Type B pancreatic cell (in vitro differentiated cells): ENCODE measurements at regions not wholly inside any gene's neighbourhood (a gene's known extent, or its start where the extent isn't known, plus 50 kb on each side); places are given as distances from the start of the nearest gene placed in this dataset.
A peak's percentile ranks its signal among the peaks of the same experiment; 100 is the strongest.

Experiments
- DNase-seq: peaks from one replicate; pipeline ENCODE4 v3.0.0; 2021; ENCODE audit warnings: mixed read lengths; ENCODE audit not compliant: unreplicated experiment; ENCODE audit errors: extremely low spot score
- H3K27ac Mint-ChIP-seq: 2 replicates; pipeline ENCODE4 v1.8.0; 2021; ENCODE audit warnings: mild to moderate bottlenecking, mixed read lengths
- H3K27me3 Mint-ChIP-seq: 2 replicates; pipeline ENCODE4 v1.8.0; 2021; ENCODE audit warnings: mixed read lengths
- H3K36me3 Mint-ChIP-seq: 2 replicates; pipeline ENCODE4 v1.8.0; 2021; ENCODE audit warnings: mixed read lengths
- H3K4me1 Mint-ChIP-seq: one replicate; pipeline ENCODE4 v1.8.0; 2021; ENCODE audit warnings: mixed read lengths; ENCODE audit not compliant: unreplicated experiment
- H3K4me3 Mint-ChIP-seq: 2 replicates; pipeline ENCODE4 v1.8.0; 2021; ENCODE audit warnings: mild to moderate bottlenecking, mixed read lengths
- H3K9me3 Mint-ChIP-seq: 2 replicates; pipeline ENCODE4 v1.8.0; 2021; ENCODE audit warnings: mixed read lengths
- CTCF ChIP-seq: fragments of 200-600 bp; sonication (generic); conservative IDR thresholded peaks from 2 replicates; pipeline ENCODE4 v1.5.0; 2021; ENCODE audit warnings: antibody characterized with exemption, mild to moderate bottlenecking

- Mint-ChIP-seq H3K9me3 (peaks cover 3% of the 10 kb centered on the region), H3K36me3 (peaks cover 2% of the 10 kb centered on the region), H3K4me1 (no peaks in the 10 kb centered on the region), H3K27ac (no peak overlapping the region), H3K4me3 (no peak overlapping the region), H3K27me3 (no peaks in the 10 kb centered on the region)
- peak; percentile 35 for TF ChIP-seq CTCF
- DNase-seq, result no peak
These were observed 117.0 kb upstream of the PRL start for GRCh38 chr6:22413681-22414311.

- no peak for DNase-seq
- no peak overlapping the region for H3K4me3 Mint-ChIP-seq
- peaks cover 9% of the 10 kb centered on the region for H3K36me3 Mint-ChIP-seq
- H3K4me1 Mint-ChIP-seq, result no peaks in the 10 kb centered on the region
- H3K9me3 Mint-ChIP-seq, result peaks cover 25% of the 10 kb centered on the region
- H3K27me3 Mint-ChIP-seq, result no peaks in the 10 kb centered on the region
- no peak overlapping the region for H3K27ac Mint-ChIP-seq
- no peak for TF ChIP-seq CTCF
These were observed 121.9 kb upstream of the PRL start for GRCh38 chr6:22418714-22419113.

- no peak overlapping the region for H3K4me3 Mint-ChIP-seq
- no peak overlapping the region for H3K27ac Mint-ChIP-seq
These were observed 124.4 kb upstream of the PRL start for GRCh38 chr6:22421198-22421597.

GRCh38 chr6:22424196-22424595 is 127.4 kb upstream of the PRL start:
- H3K27me3 Mint-ChIP-seq, result no peaks in the 10 kb centered on the region
- DNase-seq, result no peak
- no peaks in the 10 kb centered on the region for H3K4me1 Mint-ChIP-seq
- no peak for TF ChIP-seq CTCF
- H3K4me3 Mint-ChIP-seq, result no peak overlapping the region
- H3K27ac Mint-ChIP-seq, result no peak overlapping the region
- peaks cover 24% of the 10 kb centered on the region for H3K9me3 Mint-ChIP-seq
- H3K36me3 Mint-ChIP-seq, result peaks cover 4% of the 10 kb centered on the region

More at GRCh38 chr6:22421198-22421597, 124.4 kb upstream of the PRL start:
- H3K9me3 Mint-ChIP-seq, result peaks cover 25% of the 10 kb centered on the region
- no peak for DNase-seq
- no peaks in the 10 kb centered on the region for H3K27me3 Mint-ChIP-seq
- H3K36me3 Mint-ChIP-seq, result peaks cover 9% of the 10 kb centered on the region
- no peak for TF ChIP-seq CTCF
- H3K4me1 Mint-ChIP-seq, result no peaks in the 10 kb centered on the region

GRCh38 chr6:22432060-22432459 is 135.2 kb upstream of the PRL start:
- Mint-ChIP-seq H3K27me3 (no peaks in the 10 kb centered on the region), H3K36me3 (no peaks in the 10 kb centered on the region), H3K4me3 (no peak overlapping the region), H3K4me1 (no peaks in the 10 kb centered on the region), H3K9me3 (peaks cover 10% of the 10 kb centered on the region), H3K27ac (no peak overlapping the region)
- DNase-seq, result no peak
- no peak for TF ChIP-seq CTCF

- no peak for TF ChIP-seq CTCF
- Mint-ChIP-seq H3K4me1 (no peaks in the 10 kb centered on the region), H3K4me3 (no peak overlapping the region), H3K9me3 (peaks cover 4% of the 10 kb centered on the region), H3K27me3 (no peaks in the 10 kb centered on the region), H3K36me3 (no peaks in the 10 kb centered on the region), H3K27ac (no peak overlapping the region)
- no peak for DNase-seq
These were observed 135.6 kb upstream of the HDGFL1 start for GRCh38 chr6:22433745-22434144.
